ENCODE measurements at regions not wholly inside any gene's neighbourhood (a gene's known extent, or its start where the extent isn't known, plus 50 kb on each side); places are given as distances from the start of the nearest gene placed in this dataset.

- CTCF ChIA-PET (ENCODE audit: unreplicated experiment) = no interaction called here
- H3K79me2 ChIP-seq (ENCODE audit: insufficient read depth, low read depth, low read length) = no peaks in the 10 kb centered on the region
- DNase-seq (ENCODE audit: low spot score) = no peak
- no peaks in the 10 kb centered on the region for H3K36me3 ChIP-seq (ENCODE audit: insufficient read depth, low read length)
- POLR2A ChIA-PET = no interaction called here
- no peaks in the 10 kb centered on the region for H4K20me1 ChIP-seq (ENCODE audit: insufficient read depth, low read length)
- peaks cover 5% of the 10 kb centered on the region; the same call in 1 of the 2 replicates for H3K9me3 ChIP-seq (ENCODE audit: low read length)
- BruUV-seq (replicated peaks) = no TSS peak
- H3K4me2 ChIP-seq (ENCODE audit: low read length) = no peak overlapping the region
- intact Hi-C loops (cut with micrococcal nuclease; ENCODE audit: unreplicated experiment) = no loop called here
- no peaks in the 10 kb centered on the region for H3K4me1 ChIP-seq (ENCODE audit: insufficient read depth, low read length, poor library complexity, severe bottlenecking)
- H3K9me2 ChIP-seq (ENCODE audit: insufficient read depth, low read length) = no peaks in the 10 kb centered on the region
- no peak overlapping the region for H3K27ac ChIP-seq (ENCODE audit: low read depth, low read length, poor library complexity, severe bottlenecking)
- H3K4me3 ChIP-seq (ENCODE audit: low read depth, low read length, poor library complexity, severe bottlenecking) = no peak overlapping the region
- no peak overlapping the region for H2AFZ ChIP-seq (ENCODE audit: low read length)
- TF ChIP-seq CTCF (conservative IDR thresholded peaks at IDR 0.05; ENCODE audit: low read length) = no peak
- TF ChIP-seq EZH2phosphoT487 (IDR thresholded peaks at IDR 0.05; ENCODE audit: borderline replicate concordance, low read depth, low read length) = no peak
Observed at GRCh38 chr15:70227147-70227546, 129.4 kb upstream of the TLE3 start.

- no TSS peak for BruUV-seq (replicated peaks)
- Histone ChIP-seq H3K9me2 (ENCODE audit: insufficient read depth, low read length) (no peaks in the 10 kb centered on the region), H3K4me2 (ENCODE audit: low read length) (no peak overlapping the region), H3K9me3 (ENCODE audit: low read length) (no peaks in the 10 kb centered on the region), H3K4me3 (ENCODE audit: low read depth, low read length, poor library complexity, severe bottlenecking) (no peak overlapping the region), H3K27ac (ENCODE audit: low read depth, low read length, poor library complexity, severe bottlenecking) (no peak overlapping the region), H3K4me1 (ENCODE audit: insufficient read depth, low read length, poor library complexity, severe bottlenecking) (no peaks in the 10 kb centered on the region), H2AFZ (ENCODE audit: low read length) (no peak overlapping the region), H3K79me2 (ENCODE audit: insufficient read depth, low read depth, low read length) (no peaks in the 10 kb centered on the region), H4K20me1 (ENCODE audit: insufficient read depth, low read length) (no peaks in the 10 kb centered on the region), H3K36me3 (ENCODE audit: insufficient read depth, low read length) (no peaks in the 10 kb centered on the region)
- no peak for DNase-seq (ENCODE audit: low spot score)
- ChIA-PET CTCF (ENCODE audit: unreplicated experiment) (no interaction called here), POLR2A (no interaction called here)
- TF ChIP-seq EZH2phosphoT487 (IDR thresholded peaks at IDR 0.05; ENCODE audit: borderline replicate concordance, low read depth, low read length) = no peak
- TF ChIP-seq CTCF (conservative IDR thresholded peaks at IDR 0.05; ENCODE audit: low read length) = no peak
- intact Hi-C loops (cut with micrococcal nuclease; ENCODE audit: unreplicated experiment) = no loop called here
Observed at GRCh38 chr15:70226337-70226980, 128.7 kb upstream of the TLE3 start.

GRCh38 chr15:70225416-70225815, 127.7 kb upstream of the TLE3 start:
- no peak overlapping the region for H3K4me2 ChIP-seq (ENCODE audit: low read length)
- H3K36me3 ChIP-seq (ENCODE audit: insufficient read depth, low read length) = no peaks in the 10 kb centered on the region
- no peak for DNase-seq (ENCODE audit: low spot score)
- intact Hi-C loops (cut with micrococcal nuclease; ENCODE audit: unreplicated experiment) = no loop called here
- no peaks in the 10 kb centered on the region for H3K79me2 ChIP-seq (ENCODE audit: insufficient read depth, low read depth, low read length)
- ChIA-PET CTCF (ENCODE audit: unreplicated experiment) (no interaction called here), POLR2A (no interaction called here)
- H3K4me3 ChIP-seq (ENCODE audit: low read depth, low read length, poor library complexity, severe bottlenecking) = no peak overlapping the region
- H3K4me1 ChIP-seq (ENCODE audit: insufficient read depth, low read length, poor library complexity, severe bottlenecking) = no peaks in the 10 kb centered on the region
- H3K27ac ChIP-seq (ENCODE audit: low read depth, low read length, poor library complexity, severe bottlenecking) = no peak overlapping the region
- H2AFZ ChIP-seq (ENCODE audit: low read length) = no peak overlapping the region
- no TSS peak for BruUV-seq (replicated peaks)
- no peaks in the 10 kb centered on the region for H3K9me3 ChIP-seq (ENCODE audit: low read length)
- TF ChIP-seq EZH2phosphoT487 (IDR thresholded peaks at IDR 0.05; ENCODE audit: borderline replicate concordance, low read depth, low read length) = no peak
- TF ChIP-seq CTCF (conservative IDR thresholded peaks at IDR 0.05; ENCODE audit: low read length) = no peak
- H3K9me2 ChIP-seq (ENCODE audit: insufficient read depth, low read length) = no peaks in the 10 kb centered on the region
- no peaks in the 10 kb centered on the region for H4K20me1 ChIP-seq (ENCODE audit: insufficient read depth, low read length)

All from OCI-LY7 (cell line).